ENCODE measurements at regions not wholly inside any gene's neighbourhood (a gene's known extent, or its start where the extent isn't known, plus 50 kb on each side); places are given as distances from the start of the nearest gene placed in this dataset.

DNA sequence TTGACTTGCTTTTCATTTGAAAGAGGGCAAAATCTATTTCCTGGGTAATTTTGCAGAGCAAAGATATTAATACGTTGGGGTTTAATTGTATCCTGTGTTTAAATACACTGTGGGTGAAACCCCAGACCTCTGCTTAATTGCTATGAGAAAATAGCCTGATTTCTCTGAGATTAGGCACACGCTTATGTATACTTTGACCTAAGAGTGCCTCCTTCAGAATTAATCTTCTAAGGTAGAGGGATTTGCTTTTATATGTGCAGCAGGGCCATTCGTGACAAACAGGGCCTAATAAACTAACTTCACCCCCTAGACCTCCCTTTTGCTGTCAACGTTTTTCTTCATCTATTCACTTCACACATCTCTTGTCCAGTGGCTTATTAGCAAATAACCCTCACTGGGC, 216.9 kb upstream of the ADGRL2 start:
- H3K4me1 ChIP-seq (ENCODE audit: control insufficient read depth, insufficient read depth, low read length) = peaks cover 19% of the 10 kb centered on the region
- no peak overlapping the region for H3K27ac ChIP-seq (ENCODE audit: low read depth, low read length)
- H3K27me3 ChIP-seq (ENCODE audit: control insufficient read depth, insufficient read depth, low read length) = no peaks in the 10 kb centered on the region
- H3K9ac ChIP-seq (ENCODE audit: low read depth, low read length) = no peak overlapping the region
- no peak overlapping the region for H3K4me3 ChIP-seq (ENCODE audit: low read depth, low read length)
- H3K9me3 ChIP-seq (ENCODE audit: control insufficient read depth, insufficient read depth, low read length) = no peaks in the 10 kb centered on the region
- H3K36me3 ChIP-seq (ENCODE audit: control insufficient read depth, insufficient read depth, low read length) = no peaks in the 10 kb centered on the region

DNA sequence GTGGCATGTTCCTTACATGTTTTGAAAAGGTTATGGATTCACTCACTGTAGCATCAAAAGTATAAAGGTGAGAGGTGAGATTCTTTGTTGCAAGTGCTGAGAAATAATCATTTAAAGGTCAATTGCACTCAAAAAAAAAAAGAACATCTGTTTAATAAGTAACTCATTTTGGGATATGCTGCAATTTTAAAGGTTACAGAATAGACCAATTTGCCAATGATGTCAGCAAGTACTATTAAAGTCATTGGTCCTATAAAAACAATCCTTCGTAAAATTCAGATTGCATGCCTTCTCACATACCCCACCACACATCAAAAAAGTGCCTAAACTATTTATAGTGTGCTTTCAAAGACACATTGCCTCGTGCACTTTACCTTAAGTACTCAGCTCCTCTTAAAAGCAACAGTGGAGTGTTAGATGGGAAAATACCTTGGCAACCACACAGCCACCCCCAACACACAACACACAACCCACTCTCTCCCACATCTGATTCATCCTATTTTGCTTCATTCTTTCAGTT, 218.2 kb upstream of the ADGRL2 start:
- Histone ChIP-seq H3K4me1 (ENCODE audit: control insufficient read depth, insufficient read depth, low read length) (peaks cover 23% of the 10 kb centered on the region), H3K9ac (ENCODE audit: low read depth, low read length) (no peak overlapping the region), H3K27ac (ENCODE audit: low read depth, low read length) (no peak overlapping the region), H3K4me3 (ENCODE audit: low read depth, low read length) (no peak overlapping the region), H3K27me3 (ENCODE audit: control insufficient read depth, insufficient read depth, low read length) (no peaks in the 10 kb centered on the region), H3K9me3 (ENCODE audit: control insufficient read depth, insufficient read depth, low read length) (no peaks in the 10 kb centered on the region), H3K36me3 (ENCODE audit: control insufficient read depth, insufficient read depth, low read length) (no peaks in the 10 kb centered on the region)

DNA sequence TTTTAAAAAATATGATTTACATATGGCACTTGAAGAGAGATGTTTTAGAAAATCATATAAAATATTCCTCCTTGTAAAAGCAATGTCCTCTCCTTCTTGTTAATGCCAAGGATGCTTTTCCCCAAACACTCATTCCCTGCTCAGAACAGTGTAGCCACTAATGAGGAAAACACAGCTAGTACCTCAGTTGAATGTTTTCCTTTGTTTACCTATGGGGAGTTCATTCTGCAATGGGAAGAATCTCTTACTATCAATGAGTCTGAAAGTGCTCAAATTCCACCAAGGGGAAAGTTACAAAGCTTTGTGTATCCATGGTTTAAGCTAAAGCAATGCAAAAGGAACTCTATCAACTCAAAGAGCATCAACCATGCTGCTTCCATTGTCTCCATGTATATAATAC, 221.9 kb upstream of the ADGRL2 start:
- H3K9me3 ChIP-seq (ENCODE audit: control insufficient read depth, insufficient read depth, low read length) = no peaks in the 10 kb centered on the region
- H3K27ac ChIP-seq (ENCODE audit: low read depth, low read length) = no peak overlapping the region
- peaks cover 33% of the 10 kb centered on the region for H3K4me1 ChIP-seq (ENCODE audit: control insufficient read depth, insufficient read depth, low read length)

DNA sequence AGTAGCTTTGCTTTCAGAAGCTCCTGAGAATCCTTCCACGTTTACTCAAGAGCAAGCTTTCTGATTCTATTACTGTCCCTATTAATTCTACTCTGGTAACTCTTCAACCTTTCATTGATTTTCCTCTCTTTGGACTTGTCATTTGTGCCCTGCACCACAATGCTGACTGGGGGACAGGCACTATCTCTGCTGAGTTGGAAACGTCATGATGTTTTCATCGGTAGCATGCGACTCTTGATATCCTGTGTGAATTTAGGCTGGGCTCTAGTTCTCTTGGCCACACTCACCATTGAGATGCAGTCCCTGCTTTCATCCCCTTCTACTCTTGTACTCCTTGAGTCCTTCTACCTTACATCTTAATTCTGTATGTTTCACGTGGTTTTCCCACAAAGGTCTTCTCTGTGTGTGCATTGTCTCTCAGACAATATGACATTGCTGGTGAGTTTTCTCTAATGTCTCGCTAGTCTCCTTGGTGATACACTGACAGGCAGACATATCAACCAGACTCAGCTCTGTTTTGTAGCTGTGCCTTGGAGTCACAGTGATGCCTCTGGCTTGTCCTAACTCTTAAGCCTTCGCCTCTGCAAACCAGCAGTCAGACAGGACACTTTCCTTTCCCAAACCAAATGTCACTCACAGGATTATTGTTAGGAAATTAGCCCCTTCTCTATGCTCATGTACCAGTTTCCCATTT, 223.6 kb upstream of the ADGRL2 start:
- H3K27ac ChIP-seq (ENCODE audit: low read depth, low read length) = no peak overlapping the region
- no peaks in the 10 kb centered on the region for H3K27me3 ChIP-seq (ENCODE audit: control insufficient read depth, insufficient read depth, low read length)
- no peaks in the 10 kb centered on the region for H3K9me3 ChIP-seq (ENCODE audit: control insufficient read depth, insufficient read depth, low read length)
- no peak overlapping the region for H3K4me3 ChIP-seq (ENCODE audit: low read depth, low read length)
- no peaks in the 10 kb centered on the region for H3K36me3 ChIP-seq (ENCODE audit: control insufficient read depth, insufficient read depth, low read length)
- no peak overlapping the region for H3K9ac ChIP-seq (ENCODE audit: low read depth, low read length)
- peaks cover 42% of the 10 kb centered on the region for H3K4me1 ChIP-seq (ENCODE audit: control insufficient read depth, insufficient read depth, low read length)

More for the DNA sequence above, 221.9 kb upstream of the ADGRL2 start:
- no peaks in the 10 kb centered on the region for H3K27me3 ChIP-seq (ENCODE audit: control insufficient read depth, insufficient read depth, low read length)
- H3K36me3 ChIP-seq (ENCODE audit: control insufficient read depth, insufficient read depth, low read length) = no peaks in the 10 kb centered on the region
- no peak overlapping the region for H3K4me3 ChIP-seq (ENCODE audit: low read depth, low read length)
- no peak overlapping the region for H3K9ac ChIP-seq (ENCODE audit: low read depth, low read length)

DNA sequence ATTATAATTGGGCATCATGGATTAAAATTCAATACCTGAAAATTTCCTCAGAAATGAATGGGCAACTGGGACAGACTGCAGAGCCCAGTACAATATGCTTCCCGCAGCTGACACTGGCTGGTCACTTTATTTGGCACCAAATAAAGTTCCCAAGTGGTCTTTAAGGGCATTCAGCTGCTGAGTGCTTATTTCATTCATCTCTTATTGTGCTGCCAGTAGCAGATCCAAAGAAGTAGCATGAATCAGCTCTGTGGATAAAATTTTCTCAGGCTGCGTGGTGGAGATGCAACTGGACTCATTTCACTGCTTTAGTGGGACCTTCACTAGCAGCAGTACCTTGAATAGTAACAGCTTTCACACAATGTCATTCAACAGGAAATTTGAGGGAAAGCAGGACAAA, 226.3 kb upstream of the ADGRL2 start:
- Histone ChIP-seq H3K36me3 (ENCODE audit: control insufficient read depth, insufficient read depth, low read length) (no peaks in the 10 kb centered on the region), H3K27me3 (ENCODE audit: control insufficient read depth, insufficient read depth, low read length) (no peaks in the 10 kb centered on the region), H3K4me3 (ENCODE audit: low read depth, low read length) (no peak overlapping the region), H3K9ac (ENCODE audit: low read depth, low read length) (no peak overlapping the region), H3K4me1 (ENCODE audit: control insufficient read depth, insufficient read depth, low read length) (peaks cover 28% of the 10 kb centered on the region), H3K27ac (ENCODE audit: low read depth, low read length) (no peak overlapping the region), H3K9me3 (ENCODE audit: control insufficient read depth, insufficient read depth, low read length) (no peaks in the 10 kb centered on the region)

DNA sequence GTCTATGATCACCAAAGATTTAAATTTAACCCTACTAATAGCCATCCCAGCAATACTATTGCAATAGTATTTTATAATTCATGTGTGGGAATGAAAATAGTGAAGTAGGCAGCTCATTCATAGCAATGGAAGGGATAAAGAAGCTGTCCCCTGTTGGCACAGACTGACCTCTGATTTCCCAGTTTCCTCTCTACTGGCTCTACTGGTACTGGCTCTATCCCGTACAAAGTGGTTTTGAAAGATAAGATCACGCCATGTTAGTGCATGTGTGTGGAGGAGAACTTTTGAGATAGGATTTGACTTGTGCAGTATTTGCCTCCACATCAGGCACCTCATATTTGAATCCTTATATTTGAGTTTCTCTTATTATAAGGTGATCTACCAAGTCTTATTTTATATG, 227.3 kb upstream of the ADGRL2 start:
- peaks cover 19% of the 10 kb centered on the region for H3K4me1 ChIP-seq (ENCODE audit: control insufficient read depth, insufficient read depth, low read length)
- H3K27me3 ChIP-seq (ENCODE audit: control insufficient read depth, insufficient read depth, low read length) = no peaks in the 10 kb centered on the region
- H3K36me3 ChIP-seq (ENCODE audit: control insufficient read depth, insufficient read depth, low read length) = no peaks in the 10 kb centered on the region
- no peak overlapping the region for H3K27ac ChIP-seq (ENCODE audit: low read depth, low read length)
- no peak overlapping the region for H3K4me3 ChIP-seq (ENCODE audit: low read depth, low read length)
- no peak overlapping the region for H3K9ac ChIP-seq (ENCODE audit: low read depth, low read length)
- no peaks in the 10 kb centered on the region for H3K9me3 ChIP-seq (ENCODE audit: control insufficient read depth, insufficient read depth, low read length)

DNA sequence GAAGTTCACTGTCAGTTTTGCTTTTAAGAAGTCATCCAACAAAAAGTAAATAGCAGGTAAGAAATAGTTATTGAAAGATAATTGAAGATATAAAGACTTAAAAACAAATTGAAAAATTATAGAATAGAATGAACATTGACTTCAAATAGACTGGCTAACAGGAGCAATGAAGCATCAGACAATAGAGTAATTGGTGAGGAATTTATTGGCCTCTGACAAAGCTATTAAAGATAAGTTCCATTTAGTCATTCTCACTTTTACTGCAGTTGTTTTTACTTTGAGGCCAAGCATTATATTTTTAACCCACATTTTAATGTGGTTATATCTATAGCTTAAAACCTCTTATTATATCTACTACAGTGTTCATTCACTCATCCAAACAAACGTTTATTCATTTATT, 228.8 kb upstream of the ADGRL2 start:
- H3K36me3 ChIP-seq (ENCODE audit: control insufficient read depth, insufficient read depth, low read length) = no peaks in the 10 kb centered on the region

DNA sequence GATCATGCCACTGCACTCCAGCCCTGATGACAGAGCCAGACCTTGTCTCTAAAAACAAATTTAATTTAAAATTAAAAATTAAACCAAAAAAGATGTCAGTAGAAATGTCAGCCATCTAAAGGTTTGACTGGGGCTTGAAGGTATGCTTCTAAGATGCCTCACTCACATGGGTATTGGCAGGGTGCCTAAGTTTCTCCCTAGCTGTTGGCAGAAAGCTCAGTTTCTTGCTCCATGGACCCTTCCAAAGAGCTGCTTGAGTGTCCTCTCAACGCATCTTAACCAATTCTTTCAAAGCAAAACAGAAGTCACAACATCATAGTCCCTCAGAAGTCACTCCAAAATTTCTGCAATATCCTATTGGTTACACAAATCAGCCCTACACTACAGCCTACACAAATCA, 231.0 kb upstream of the ADGRL2 start:
- Histone ChIP-seq H3K36me3 (ENCODE audit: control insufficient read depth, insufficient read depth, low read length) (no peaks in the 10 kb centered on the region), H3K4me1 (ENCODE audit: control insufficient read depth, insufficient read depth, low read length) (peaks cover 17% of the 10 kb centered on the region), H3K4me3 (ENCODE audit: low read depth, low read length) (no peak overlapping the region), H3K9me3 (ENCODE audit: control insufficient read depth, insufficient read depth, low read length) (no peaks in the 10 kb centered on the region), H3K27ac (ENCODE audit: low read depth, low read length) (no peak overlapping the region), H3K27me3 (ENCODE audit: control insufficient read depth, insufficient read depth, low read length) (no peaks in the 10 kb centered on the region), H3K9ac (ENCODE audit: low read depth, low read length) (no peak overlapping the region)

More for the DNA sequence above, 228.8 kb upstream of the ADGRL2 start:
- no peak overlapping the region for H3K4me3 ChIP-seq (ENCODE audit: low read depth, low read length)
- H3K9me3 ChIP-seq (ENCODE audit: control insufficient read depth, insufficient read depth, low read length) = no peaks in the 10 kb centered on the region
- no peak overlapping the region for H3K9ac ChIP-seq (ENCODE audit: low read depth, low read length)
- H3K4me1 ChIP-seq (ENCODE audit: control insufficient read depth, insufficient read depth, low read length) = peaks cover 19% of the 10 kb centered on the region
- no peaks in the 10 kb centered on the region for H3K27me3 ChIP-seq (ENCODE audit: control insufficient read depth, insufficient read depth, low read length)
- no peak overlapping the region for H3K27ac ChIP-seq (ENCODE audit: low read depth, low read length)

DNA sequence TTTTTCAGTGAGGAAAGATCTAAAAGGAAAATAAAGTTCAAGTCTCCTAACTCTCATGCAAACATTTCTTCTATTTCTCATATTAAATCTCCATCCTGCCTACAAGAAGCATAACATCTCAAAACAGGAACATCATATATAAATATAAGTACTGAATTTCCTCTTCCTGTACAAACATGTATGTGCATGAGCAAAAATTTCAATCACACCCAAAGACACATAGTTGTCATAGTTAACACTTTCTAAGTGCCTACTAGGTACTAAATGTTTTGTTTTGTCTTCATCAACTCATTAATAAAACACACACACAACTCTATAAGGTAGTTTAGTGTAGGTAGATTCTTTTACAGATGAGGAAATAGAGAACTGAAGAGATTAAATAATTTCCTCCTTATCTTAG, 237.1 kb upstream of the ADGRL2 start:
- H3K9me3 ChIP-seq (ENCODE audit: control insufficient read depth, insufficient read depth, low read length) = no peaks in the 10 kb centered on the region
- H3K27ac ChIP-seq (ENCODE audit: low read depth, low read length) = no peak overlapping the region
- no peaks in the 10 kb centered on the region for H3K36me3 ChIP-seq (ENCODE audit: control insufficient read depth, insufficient read depth, low read length)
- no peaks in the 10 kb centered on the region for H3K27me3 ChIP-seq (ENCODE audit: control insufficient read depth, insufficient read depth, low read length)
- H3K4me1 ChIP-seq (ENCODE audit: control insufficient read depth, insufficient read depth, low read length) = no peaks in the 10 kb centered on the region
- H3K4me3 ChIP-seq (ENCODE audit: low read depth, low read length) = no peak overlapping the region
- no peak overlapping the region for H3K9ac ChIP-seq (ENCODE audit: low read depth, low read length)

DNA sequence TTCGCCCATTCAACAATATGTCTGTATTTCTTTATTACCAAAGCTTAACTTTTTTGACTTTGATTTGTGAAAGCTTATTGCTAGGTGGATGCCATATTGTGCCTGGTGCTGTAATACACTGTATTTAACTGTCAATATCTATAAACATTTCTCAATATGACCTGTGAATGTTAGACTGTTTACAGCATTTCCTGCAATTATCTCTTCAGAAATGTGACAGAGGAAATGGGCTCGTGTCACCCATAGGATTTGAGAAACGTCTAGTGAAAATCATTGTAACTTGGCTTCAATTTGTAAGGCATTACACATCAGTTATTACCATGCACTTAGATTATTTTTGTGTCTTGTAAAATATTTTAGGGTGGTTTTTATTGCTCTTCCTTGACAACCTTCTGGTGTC, 237.8 kb upstream of the ADGRL2 start:
- Histone ChIP-seq H3K9ac (ENCODE audit: low read depth, low read length) (no peak overlapping the region), H3K27me3 (ENCODE audit: control insufficient read depth, insufficient read depth, low read length) (no peaks in the 10 kb centered on the region), H3K9me3 (ENCODE audit: control insufficient read depth, insufficient read depth, low read length) (no peaks in the 10 kb centered on the region), H3K4me3 (ENCODE audit: low read depth, low read length) (no peak overlapping the region), H3K36me3 (ENCODE audit: control insufficient read depth, insufficient read depth, low read length) (no peaks in the 10 kb centered on the region), H3K4me1 (ENCODE audit: control insufficient read depth, insufficient read depth, low read length) (no peaks in the 10 kb centered on the region), H3K27ac (ENCODE audit: low read depth, low read length) (no peak overlapping the region)

DNA sequence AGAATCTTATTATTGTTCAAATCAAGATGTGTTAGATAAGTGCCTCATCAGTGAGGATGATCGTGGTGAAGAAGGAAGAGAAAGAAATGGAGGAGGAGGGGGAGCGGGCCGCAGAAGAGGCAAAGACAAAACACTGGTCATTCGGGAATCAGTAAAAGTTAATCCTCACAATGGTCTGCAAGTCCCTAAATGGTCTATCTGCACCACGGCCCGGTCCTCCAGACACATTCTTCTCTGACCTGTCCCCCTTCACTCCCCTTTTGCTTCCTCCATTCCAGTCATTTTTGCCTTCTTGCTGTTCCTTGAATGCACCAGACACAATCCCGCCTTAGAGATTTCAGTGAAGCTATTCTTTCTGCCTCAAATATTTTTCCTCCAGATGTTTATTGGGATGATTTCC, 240.1 kb upstream of the ADGRL2 start:
- H3K27me3 ChIP-seq (ENCODE audit: control insufficient read depth, insufficient read depth, low read length) = no peaks in the 10 kb centered on the region
- no peaks in the 10 kb centered on the region for H3K36me3 ChIP-seq (ENCODE audit: control insufficient read depth, insufficient read depth, low read length)
- peaks cover 5% of the 10 kb centered on the region for H3K4me1 ChIP-seq (ENCODE audit: control insufficient read depth, insufficient read depth, low read length)
- H3K9me3 ChIP-seq (ENCODE audit: control insufficient read depth, insufficient read depth, low read length) = no peaks in the 10 kb centered on the region
- no peak overlapping the region for H3K4me3 ChIP-seq (ENCODE audit: low read depth, low read length)
- no peak overlapping the region for H3K27ac ChIP-seq (ENCODE audit: low read depth, low read length)
- no peak overlapping the region for H3K9ac ChIP-seq (ENCODE audit: low read depth, low read length)

All from HUES48 (cell line).